H9 (cell line): ENCODE measurements at regions not wholly inside any gene's neighbourhood (a gene's known extent, or its start where the extent isn't known, plus 50 kb on each side); places are given as distances from the start of the nearest gene placed in this dataset.

Source experiments
- DNase-seq: peaks from one replicate; pipeline ENCODE4 v3.0.0-alpha.2; 2017
- H2AFZ ChIP-seq: one replicate; pipeline ENCODE4 v1.6.1; 2013; ENCODE audit warnings: mild to moderate bottlenecking, low read length, control low read depth, moderate library complexity
- H2AK5ac ChIP-seq: 2 replicates; pipeline ENCODE4 v1.6.1; 2013; ENCODE audit warnings: low read length, control low read depth, mixed read lengths; ENCODE audit not compliant: insufficient read length
- H2BK120ac ChIP-seq: one replicate; pipeline ENCODE4 v1.6.1; 2013; ENCODE audit warnings: low read depth, mild to moderate bottlenecking, low read length, control low read depth, inconsistent platforms; ENCODE audit not compliant: poor library complexity, severe bottlenecking
- H2BK12ac ChIP-seq: 2 replicates; pipeline ENCODE4 v1.6.1; 2013; ENCODE audit warnings: low read length, control low read depth, mixed read lengths, low read depth; ENCODE audit not compliant: insufficient read length
- H2BK15ac ChIP-seq: 2 replicates; pipeline ENCODE4 v1.6.1; 2013; ENCODE audit warnings: low read depth, low read length, control low read depth
- H2BK20ac ChIP-seq: one replicate; pipeline ENCODE4 v1.6.1; 2013; ENCODE audit warnings: low read depth, mild to moderate bottlenecking, low read length, control low read depth, inconsistent platforms; ENCODE audit not compliant: poor library complexity, severe bottlenecking
- H2BK5ac ChIP-seq: 2 replicates; pipeline ENCODE4 v1.6.1; 2013; ENCODE audit warnings: low read length, control low read depth, mixed read lengths; ENCODE audit not compliant: insufficient read length
- H3K14ac ChIP-seq: 2 replicates; pipeline ENCODE4 v1.6.1; 2013; ENCODE audit warnings: low read length, control low read depth; ENCODE audit not compliant: insufficient read depth
- H3K18ac ChIP-seq: 2 replicates; pipeline ENCODE4 v1.6.1; 2013; ENCODE audit warnings: low read depth, mild to moderate bottlenecking, mixed read lengths, low read length, control low read depth; ENCODE audit not compliant: insufficient read length
- H3K23ac ChIP-seq: 2 replicates; pipeline ENCODE4 v1.6.1; 2013; ENCODE audit warnings: low read length, control low read depth, mixed read lengths, low read depth; ENCODE audit not compliant: insufficient read length
- H3K23me2 ChIP-seq: 2 replicates; pipeline ENCODE4 v1.6.1; 2013; ENCODE audit warnings: low read depth, mild to moderate bottlenecking, mixed read lengths, low read length, control low read depth; ENCODE audit not compliant: insufficient read length, poor library complexity, severe bottlenecking
- H3K27ac ChIP-seq: 2 replicates; pipeline ENCODE4 v1.5.1; 2013; ENCODE audit warnings: low read length, control low read depth, mixed read lengths, low read depth; ENCODE audit not compliant: insufficient read length
- H3K27me3 ChIP-seq: 2 replicates; pipeline ENCODE4 v1.6.1; 2013; ENCODE audit warnings: low read length, control low read depth, inconsistent platforms; ENCODE audit not compliant: insufficient read depth
- H3K4ac ChIP-seq: 2 replicates; pipeline ENCODE4 v1.6.1; 2013; ENCODE audit warnings: low read depth, mild to moderate bottlenecking, control low read depth, inconsistent platforms, low read length, moderate library complexity
- H3K4me1 ChIP-seq: 2 replicates; pipeline ENCODE4 v1.6.1; 2013; ENCODE audit warnings: low read length, control low read depth, inconsistent platforms; ENCODE audit not compliant: insufficient read depth
- H3K4me2 ChIP-seq: 2 replicates; pipeline ENCODE4 v1.6.1; 2013; ENCODE audit warnings: low read length, control low read depth, mixed read lengths; ENCODE audit not compliant: insufficient read length, insufficient read depth
- H3K56ac ChIP-seq: 2 replicates; pipeline ENCODE4 v1.6.1; 2013; ENCODE audit warnings: low read depth, mild to moderate bottlenecking, mixed read lengths, low read length, control low read depth; ENCODE audit not compliant: insufficient read length
- H3K79me1 ChIP-seq: 2 replicates; pipeline ENCODE4 v1.6.1; 2013; ENCODE audit warnings: low read depth, mild to moderate bottlenecking, moderate library complexity, low read length, control low read depth, inconsistent platforms; ENCODE audit not compliant: insufficient read depth, poor library complexity, severe bottlenecking
- H3K79me2 ChIP-seq: 2 replicates; pipeline ENCODE4 v1.6.1; 2013; ENCODE audit warnings: low read length, control low read depth, inconsistent platforms; ENCODE audit not compliant: insufficient read depth
- H3K9ac ChIP-seq: 2 replicates; pipeline ENCODE4 v1.6.1; 2013; ENCODE audit warnings: low read length, control low read depth, mixed read lengths; ENCODE audit not compliant: insufficient read length; ENCODE audit errors: extremely low read depth
- H3K9me3 ChIP-seq: one replicate; pipeline ENCODE4 v1.6.1; 2013; ENCODE audit warnings: low read depth, low read length, inconsistent platforms; ENCODE audit not compliant: control insufficient read depth
- H3T11ph ChIP-seq: one replicate; pipeline ENCODE4 v1.6.1; 2013; ENCODE audit warnings: mild to moderate bottlenecking, low read length, control low read depth, inconsistent platforms
- H4K20me1 ChIP-seq: one replicate; pipeline ENCODE4 v1.6.1; 2013; ENCODE audit not compliant: control insufficient read depth, insufficient read length, insufficient read depth
- H4K5ac ChIP-seq: 2 replicates; pipeline ENCODE4 v1.6.1; 2013; ENCODE audit warnings: low read depth, mild to moderate bottlenecking, mixed read lengths, low read length, control low read depth; ENCODE audit not compliant: insufficient read length
- H4K8ac ChIP-seq: replicated peaks from 2 replicates; pipeline ENCODE4 v1.6.1; 2013; ENCODE audit warnings: low read length, control low read depth, mixed read lengths, low read depth; ENCODE audit not compliant: insufficient read length
- H4K91ac ChIP-seq: 2 replicates; pipeline ENCODE4 v1.6.1; 2013; ENCODE audit warnings: low read depth, mild to moderate bottlenecking, moderate library complexity, mixed read lengths, low read length, control low read depth; ENCODE audit not compliant: insufficient read length
- H3K27ac Mint-ChIP-seq, 3 experiments: 2 replicates in 2 of 3; 3 replicates in 1 of 3; pipeline ENCODE4 v1.8.0; 2020 to 2021; ENCODE audit warnings: mixed read lengths in 3 of 3, mild to moderate bottlenecking in 1 of 3, moderate library complexity in 1 of 3
- H3K27me3 Mint-ChIP-seq: 2 replicates; pipeline ENCODE4 v1.8.0; 2021; ENCODE audit warnings: low read depth, mild to moderate bottlenecking, moderate library complexity, mixed read lengths
- H3K36me3 Mint-ChIP-seq, 3 experiments: 2 replicates in 2 of 3; 3 replicates in 1 of 3; pipeline ENCODE4 v1.8.0; 2020 to 2021; ENCODE audit warnings: low read depth in 3 of 3, mixed read lengths in 3 of 3; ENCODE audit not compliant: insufficient read depth in 1 of 3
- H3K4me1 Mint-ChIP-seq, 2 experiments: 2 replicates each; pipeline ENCODE4 v1.8.0; 2020; ENCODE audit warnings: mixed read lengths in 2 of 2
- H3K4me3 Mint-ChIP-seq, 2 experiments: 2 replicates in 1 of 2; 3 replicates in 1 of 2; pipeline ENCODE4 v1.8.0; 2020 to 2021; ENCODE audit warnings: mild to moderate bottlenecking in 2 of 2, mixed read lengths in 2 of 2, moderate library complexity in 1 of 2
- H3K9me3 Mint-ChIP-seq, 2 experiments: 2 replicates in 1 of 2; 3 replicates in 1 of 2; pipeline ENCODE4 v1.8.0; 2020; ENCODE audit warnings: mild to moderate bottlenecking in 2 of 2, mixed read lengths in 2 of 2, moderate library complexity in 1 of 2
- CTCF ChIP-seq: fragments of 200-600 bp; sonication (generic); conservative IDR thresholded peaks from 3 replicates; pipeline ENCODE4 v1.8.0; 2021; ENCODE audit warnings: antibody characterized with exemption, mild to moderate bottlenecking
- WGBS: extraction: QIAGEN DNeasy Blood & Tissue Kit; methylation state at CpG from one replicate; pipeline ENCODE4 v1.1.7; 2013; ENCODE audit warnings: missing lambda C conversion rate, low lambda C conversion rate, mixed read lengths; ENCODE audit not compliant: insufficient read length; ENCODE audit errors: extremely low coverage; 5-methylcytosine and 5-hydroxymethylcytosine counted together

- no peak for TF ChIP-seq CTCF
- no peaks in the 10 kb centered on the region for H3K4me1 ChIP-seq
- no peaks in the 10 kb centered on the region for H3K23me2 ChIP-seq
- Mint-ChIP-seq H3K27me3 (no peaks in the 10 kb centered on the region), H3K9me3 (no peaks in the 10 kb centered on the region; a peak in 1 of 5 replicates), H3K36me3 (no peaks in the 10 kb centered on the region), H3K4me1 (no peaks in the 10 kb centered on the region), H3K27ac (no peak overlapping the region), H3K4me3 (no peak overlapping the region)
- no peak overlapping the region for H3K23ac ChIP-seq
- no peak overlapping the region for H3K9ac ChIP-seq
- no peak overlapping the region for H3K4ac ChIP-seq
- no peak overlapping the region for H3K27ac ChIP-seq
- no peak for DNase-seq
- no peaks in the 10 kb centered on the region for H3K79me2 ChIP-seq
- no peak overlapping the region for H2BK15ac ChIP-seq
- no peak overlapping the region for H3K4me2 ChIP-seq
- H3K56ac ChIP-seq, result no peak overlapping the region
- no peak overlapping the region for H2BK12ac ChIP-seq
- H3K9me3 ChIP-seq, result no peaks in the 10 kb centered on the region
- no peak overlapping the region for H2AK5ac ChIP-seq
- no peak overlapping the region for H3K14ac ChIP-seq
- no peaks in the 10 kb centered on the region for H3K79me1 ChIP-seq
- H3K27me3 ChIP-seq, result no peaks in the 10 kb centered on the region
- no peaks in the 10 kb centered on the region for H4K20me1 ChIP-seq
- H4K8ac ChIP-seq, result no peak overlapping the region
- H2BK5ac ChIP-seq, result no peak overlapping the region
- no peak overlapping the region for H2BK20ac ChIP-seq
- no peak overlapping the region for H4K91ac ChIP-seq
- H2AFZ ChIP-seq, result no peak overlapping the region
- no peak overlapping the region for H2BK120ac ChIP-seq
- H3T11ph ChIP-seq, result no peak overlapping the region
- H4K5ac ChIP-seq, result no peak overlapping the region
- no CpG with 5 or more reads among the region's 2 CpGs for WGBS
- H3K18ac ChIP-seq, result no peak overlapping the region
Observed at GRCh38 chr15:87082581-87082980, 1002.9 kb downstream of the AGBL1 start.
